ENCODE measurements at regions not wholly inside any gene's neighbourhood (a gene's known extent, or its start where the extent isn't known, plus 50 kb on each side); places are given as distances from the start of the nearest gene placed in this dataset. TPM values are rescaled to one million over a fixed set of nuclear protein-coding genes. Genes with fewer than 3 reads are reported as not detected.

DNA sequence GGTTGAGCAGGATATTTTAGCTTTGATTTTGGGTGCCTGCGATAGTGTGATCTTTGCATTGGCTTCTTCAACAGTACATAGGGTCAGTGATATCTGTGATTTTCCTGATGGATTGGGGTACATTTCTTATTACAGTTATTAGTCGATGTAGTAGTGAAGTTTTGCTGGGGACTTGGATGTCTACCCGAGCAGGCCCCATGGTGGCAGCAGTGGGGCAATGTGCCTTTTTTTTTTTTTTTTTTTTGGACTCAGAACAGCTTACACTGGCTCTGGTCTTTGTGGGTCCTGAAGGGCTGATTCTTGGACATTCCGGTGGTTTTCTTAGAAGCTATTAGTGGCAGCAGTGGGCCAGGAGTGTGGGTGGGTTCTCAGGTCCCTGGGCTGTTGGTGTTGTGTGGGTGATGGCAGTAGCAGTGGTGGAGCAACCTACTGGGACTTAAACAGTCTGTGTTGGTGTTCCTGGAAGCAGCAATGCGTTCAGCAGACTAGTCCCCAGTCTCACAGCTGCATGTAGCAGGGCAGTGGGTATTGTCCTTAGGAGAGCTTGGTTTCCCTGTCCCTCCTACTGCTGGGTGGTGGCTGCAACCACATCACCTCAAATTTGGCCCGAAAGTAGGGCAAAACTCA, 53.7 kb upstream of the SLC4A10 start:
- no peak for TF ChIP-seq EZH2phosphoT487 (IDR thresholded peaks at IDR 0.05; ENCODE audit: insufficient read depth, low read depth)
- no peak for TF ChIP-seq EZH2 (IDR thresholded peaks at IDR 0.05; ENCODE audit: insufficient read depth, poor library complexity, severe bottlenecking)
- H2AFZ ChIP-seq, result no peak overlapping the region
- 27 to 31% methylated on average over 6 of the region's 6 CpGs for WGBS, 2 experiments (ENCODE audit: low coverage in 1 of 2, low lambda C conversion rate in 2 of 2, missing lambda C conversion rate in 2 of 2)
- H3K4me1 ChIP-seq (ENCODE audit: insufficient read depth), result no peaks in the 10 kb centered on the region
- in situ Hi-C loops (cut with MboI), result no loop called here
- H3K4me3 ChIP-seq, result no peak overlapping the region
- H3K4me2 ChIP-seq (ENCODE audit: unreplicated experiment), result no peak overlapping the region
- no peaks in the 10 kb centered on the region for H3K36me3 ChIP-seq (ENCODE audit: low read depth)
- peak; percentile 42 for DNase-seq
- no peaks in the 10 kb centered on the region for H3K9me3 ChIP-seq (ENCODE audit: low read depth)
- H3F3A ChIP-seq (ENCODE audit: insufficient read depth), result no peaks in the 10 kb centered on the region
- H3K9me2 ChIP-seq (ENCODE audit: insufficient read depth), result no peaks in the 10 kb centered on the region
- no peaks in the 10 kb centered on the region for H4K20me1 ChIP-seq (ENCODE audit: insufficient read depth)
- H3K79me2 ChIP-seq (ENCODE audit: insufficient read depth), result no peaks in the 10 kb centered on the region
- no peak overlapping the region for H3K9ac ChIP-seq
- H3K27me3 ChIP-seq (replicated peaks; ENCODE audit: insufficient read depth), result no peaks in the 10 kb centered on the region
- no peak overlapping the region for H3K27ac ChIP-seq

- no peaks in the 10 kb centered on the region for H3K9me2 ChIP-seq (ENCODE audit: insufficient read depth)
- H3K9me3 ChIP-seq (ENCODE audit: low read depth), result no peaks in the 10 kb centered on the region
- WGBS, 2 experiments (ENCODE audit: low coverage in 1 of 2, low lambda C conversion rate in 2 of 2, missing lambda C conversion rate in 2 of 2), result 8 to 39% methylated on average over 1 of the region's 1 CpG
- H3K4me1 ChIP-seq (ENCODE audit: insufficient read depth), result no peaks in the 10 kb centered on the region
- no peak overlapping the region for H3K4me3 ChIP-seq
- no peak overlapping the region for H3K9ac ChIP-seq
- H3K27me3 ChIP-seq (replicated peaks; ENCODE audit: insufficient read depth), result no peaks in the 10 kb centered on the region
- no peaks in the 10 kb centered on the region for H3K79me2 ChIP-seq (ENCODE audit: insufficient read depth)
- no peaks in the 10 kb centered on the region for H4K20me1 ChIP-seq (ENCODE audit: insufficient read depth)
- no peaks in the 10 kb centered on the region for H3K36me3 ChIP-seq (ENCODE audit: low read depth)
- no peak overlapping the region for H3K4me2 ChIP-seq (ENCODE audit: unreplicated experiment)
- TF ChIP-seq EZH2phosphoT487 (IDR thresholded peaks at IDR 0.05; ENCODE audit: insufficient read depth, low read depth), result no peak
- no peak for TF ChIP-seq EZH2 (IDR thresholded peaks at IDR 0.05; ENCODE audit: insufficient read depth, poor library complexity, severe bottlenecking)
- H2AFZ ChIP-seq, result no peak overlapping the region
- no peak for DNase-seq
- in situ Hi-C loops (cut with MboI), result no loop called here
- no peaks in the 10 kb centered on the region for H3F3A ChIP-seq (ENCODE audit: insufficient read depth)
- no peak overlapping the region for H3K27ac ChIP-seq
Measured at GRCh38 chr2:161571051-161571429, 53.2 kb upstream of the SLC4A10 start.

Small RNAs in the stretch of these regions (small RNA-seq; reads per million reads assigned to genes)
- not detected for gene RF01210 (ENCODE audit: low read depth, low replicate concordance)
